Endothelial cell of umbilical vein (primary cell): ENCODE measurements at regions not wholly inside any gene's neighbourhood (a gene's known extent, or its start where the extent isn't known, plus 50 kb on each side); places are given as distances from the start of the nearest gene placed in this dataset.

ENCODE experiments used
- BruUV-seq: library from RNA; stranded (reverse); fragments of 400-500 nt; replicated peaks from 2 replicates; lab custom pipeline; 2021; lab: Mats Ljungman, UMichigan
- CTCF ChIA-PET: fragments of 300-600, 350-600 bp; sonication (Branson Sonifier 250); formaldehyde crosslinking; loops from one replicate; lab custom pipeline; 2021; ENCODE audit warnings: antibody characterized with exemption, inconsistent platforms; lab: Charles Lee
- POLR2A ChIA-PET: fragments of 300-600, 350-600 bp; sonication (Branson Sonifier 250); formaldehyde crosslinking; loops from one replicate; lab custom pipeline; 2021; ENCODE audit warnings: antibody characterized with exemption, inconsistent platforms; lab: Charles Lee
- DNase-seq: peaks from one replicate; pipeline ENCODE4 v3.0.0-alpha.2; 2011; ENCODE audit warnings: low read depth, low spot score
- FAIRE-seq: peaks from 2 replicates; lab custom pipeline; 2011; peaks lifted over from hg19 to GRCh38; lab: Jason Lieb, UNC
- H2AFZ ChIP-seq: 2 replicates; pipeline ENCODE4 v1.6.0; 2012; ENCODE audit warnings: low read depth, low read length, control low read depth, inconsistent platforms
- H3K27ac ChIP-seq: 2 replicates; pipeline ENCODE4 v1.5.1; 2011; ENCODE audit warnings: low read depth, mild to moderate bottlenecking, control low read depth, low read length, moderate library complexity; ENCODE audit not compliant: insufficient read depth
- H3K27me3 ChIP-seq, 2 experiments: 2 replicates each; pipeline versions ENCODE4 v1.6.0 to v1.6.1; 2011; ENCODE audit warnings: low read length in 2 of 2, mixed read lengths in 1 of 2; ENCODE audit not compliant: control insufficient read depth in 2 of 2, insufficient read depth in 2 of 2
- H3K36me3 ChIP-seq, 2 experiments: 2 replicates in 1 of 2; 3 replicates in 1 of 2; pipeline ENCODE4 v1.5.1; 2011; ENCODE audit warnings: low read length in 2 of 2, mild to moderate bottlenecking in 1 of 2, moderate library complexity in 1 of 2; ENCODE audit not compliant: control insufficient read depth in 2 of 2, insufficient read depth in 2 of 2; ENCODE audit errors: extremely low read depth in 1 of 2
- H3K4me1 ChIP-seq: 3 replicates; pipeline ENCODE4 v1.5.1; 2011; ENCODE audit warnings: mild to moderate bottlenecking, low read length; ENCODE audit not compliant: control insufficient read depth, insufficient read depth; ENCODE audit errors: extremely low read depth
- H3K4me2 ChIP-seq: 2 replicates; pipeline ENCODE4 v1.6.1; 2011; ENCODE audit warnings: low read length, control low read depth, mixed read lengths; ENCODE audit not compliant: insufficient read depth
- H3K4me3 ChIP-seq, 3 experiments: fragments of 200-600 bp in 1 of 3; sonication (generic), shearing (Covaris generic) in 1 of 3; replicated peaks in 1 of 3; 2 replicates each; pipeline ENCODE4 v1.5.1; 2011 to 2016; ENCODE audit warnings: control low read depth in 3 of 3, low read length in 3 of 3, mild to moderate bottlenecking in 2 of 3, inconsistent platforms in 1 of 3, low read depth in 1 of 3, moderate library complexity in 1 of 3; ENCODE audit not compliant: insufficient read depth in 1 of 3
- H3K79me2 ChIP-seq: 2 replicates; pipeline ENCODE4 v1.6.0; 2012; ENCODE audit warnings: low read length, inconsistent platforms; ENCODE audit not compliant: control insufficient read depth, insufficient read depth
- H3K9ac ChIP-seq: replicated peaks from 2 replicates; pipeline ENCODE3; 2011; ENCODE audit warnings: low read length, control low read depth; ENCODE audit not compliant: insufficient read depth; ENCODE audit errors: extremely low read depth
- H3K9me1 ChIP-seq: replicated peaks from 3 replicates; pipeline ENCODE4 v1.6.0; 2011; ENCODE audit warnings: mild to moderate bottlenecking, low read length; ENCODE audit not compliant: control insufficient read depth, insufficient read depth; ENCODE audit errors: extremely low read depth
- H3K9me3 ChIP-seq: replicated peaks from 2 replicates; pipeline ENCODE4 v1.5.1; 2012; ENCODE audit warnings: low read length, inconsistent platforms; ENCODE audit not compliant: control insufficient read depth, insufficient read depth
- H4K20me1 ChIP-seq: replicated peaks from 2 replicates; pipeline ENCODE3; 2011; ENCODE audit warnings: mild to moderate bottlenecking, low read length; ENCODE audit not compliant: control insufficient read depth, insufficient read depth; ENCODE audit errors: extremely low read depth
- CTCF ChIP-seq, 2 donors: IDR thresholded peaks; 1 replicate in 1 of 2; 2 replicates in 1 of 2; pipeline ENCODE4 v1.5.1; 2011; ENCODE audit warnings: low read length in 2 of 2, mild to moderate bottlenecking in 2 of 2, moderate library complexity in 2 of 2, control low read depth in 1 of 2, inconsistent platforms in 1 of 2, low read depth in 1 of 2; ENCODE audit not compliant: insufficient read depth in 1 of 2; ENCODE audit errors: extremely low read depth in 1 of 2
- EZH2 ChIP-seq: IDR thresholded peaks from 2 replicates; pipeline ENCODE4 v1.6.1; 2012; ENCODE audit warnings: borderline replicate concordance, low read depth, mild to moderate bottlenecking, moderate library complexity, low read length, inconsistent platforms; ENCODE audit not compliant: severe bottlenecking
- FOS ChIP-seq: IDR thresholded peaks from 2 replicates; pipeline ENCODE4 v1.6.1; 2011; ENCODE audit warnings: mild to moderate bottlenecking, low read length, moderate library complexity, borderline replicate concordance; ENCODE audit not compliant: insufficient read depth
- GATA2 ChIP-seq: IDR thresholded peaks from 2 replicates; pipeline ENCODE4 v1.7.0; 2011; ENCODE audit warnings: low read depth, mild to moderate bottlenecking, moderate library complexity, mixed read lengths, low read length; ENCODE audit not compliant: insufficient read length, insufficient read depth
- JUN ChIP-seq: IDR thresholded peaks from 2 replicates; pipeline ENCODE4 v1.6.1; 2011; ENCODE audit warnings: borderline replicate concordance, low read depth; ENCODE audit not compliant: insufficient read length, insufficient read depth
- MAX ChIP-seq: IDR thresholded peaks from 2 replicates; pipeline ENCODE4 v1.6.1; 2011; ENCODE audit not compliant: insufficient read depth, insufficient read length
- MYC ChIP-seq: IDR thresholded peaks from one replicate; pipeline ENCODE4 v1.6.1; 2011; ENCODE audit warnings: mild to moderate bottlenecking, low read depth, low read length
- POLR2A ChIP-seq: IDR thresholded peaks from 2 replicates; pipeline ENCODE4 v1.6.1; 2012; ENCODE audit warnings: low read depth, mild to moderate bottlenecking, control low read depth, low read length
- POLR2AphosphoS5 ChIP-seq: IDR thresholded peaks from 2 replicates; pipeline ENCODE4 v1.6.1; 2012; ENCODE audit warnings: low read depth, mild to moderate bottlenecking, control low read depth, low read length, moderate library complexity; ENCODE audit not compliant: insufficient read depth
- dilution Hi-C: fragments of 300-500 bp; cut with MboI; formaldehyde crosslinking; loops from one replicate; pipeline ENCODE4 v1.15.0; 2019; ENCODE audit warnings: low sequenced_read_pairs; ENCODE audit not compliant: extremely low pct_ligation_motif_present
- intact Hi-C: fragments of 100-400 bp; cut with micrococcal nuclease; formaldehyde crosslinking; loops from one replicate; pipeline ENCODE4 v1.10.0; 2022

GRCh38 chr3:147215660-147216059, 190.7 kb downstream of the ZIC4 start:
- dilution Hi-C loops (no loop called here), intact Hi-C loops (no loop called here)
- ChIA-PET POLR2A (no interaction called here), CTCF (no interaction called here)
- H3K79me2 ChIP-seq, result no peaks in the 10 kb centered on the region
- FAIRE-seq (no peak), DNase-seq (no peak)
- H3K4me1 ChIP-seq, result no peaks in the 10 kb centered on the region
- no peak overlapping the region for H2AFZ ChIP-seq
- no peaks in the 10 kb centered on the region for H3K27me3 ChIP-seq
- no peak overlapping the region for H3K27ac ChIP-seq
- no peaks in the 10 kb centered on the region for H3K9me3 ChIP-seq
- BruUV-seq, result no TSS peak
- TF ChIP-seq JUN, result no peak
- TF ChIP-seq MYC, result no peak
- TF ChIP-seq POLR2A, result no peak
- TF ChIP-seq CTCF (IDR thresholded peaks at IDR 0.05; ENCODE audit: extremely low read depth in 1 of 2, insufficient read depth in 1 of 2, low read depth in 1 of 2, low read length in 2 of 2), result no peak
- TF ChIP-seq GATA2, result no peak
- TF ChIP-seq POLR2AphosphoS5, result no peak
- no peak for TF ChIP-seq EZH2
- no peak for TF ChIP-seq MAX
- TF ChIP-seq FOS, result no peak
- H3K9ac ChIP-seq, result no peak overlapping the region
- H4K20me1 ChIP-seq, result no peaks in the 10 kb centered on the region
- no peaks in the 10 kb centered on the region for H3K9me1 ChIP-seq
- H3K36me3 ChIP-seq, result no peaks in the 10 kb centered on the region
- no peak overlapping the region for H3K4me2 ChIP-seq
- H3K4me3 ChIP-seq, result no peak overlapping the region
